ENCODE measurements at regions not wholly inside any gene's neighbourhood (a gene's known extent, or its start where the extent isn't known, plus 50 kb on each side); places are given as distances from the start of the nearest gene placed in this dataset.

DNA sequence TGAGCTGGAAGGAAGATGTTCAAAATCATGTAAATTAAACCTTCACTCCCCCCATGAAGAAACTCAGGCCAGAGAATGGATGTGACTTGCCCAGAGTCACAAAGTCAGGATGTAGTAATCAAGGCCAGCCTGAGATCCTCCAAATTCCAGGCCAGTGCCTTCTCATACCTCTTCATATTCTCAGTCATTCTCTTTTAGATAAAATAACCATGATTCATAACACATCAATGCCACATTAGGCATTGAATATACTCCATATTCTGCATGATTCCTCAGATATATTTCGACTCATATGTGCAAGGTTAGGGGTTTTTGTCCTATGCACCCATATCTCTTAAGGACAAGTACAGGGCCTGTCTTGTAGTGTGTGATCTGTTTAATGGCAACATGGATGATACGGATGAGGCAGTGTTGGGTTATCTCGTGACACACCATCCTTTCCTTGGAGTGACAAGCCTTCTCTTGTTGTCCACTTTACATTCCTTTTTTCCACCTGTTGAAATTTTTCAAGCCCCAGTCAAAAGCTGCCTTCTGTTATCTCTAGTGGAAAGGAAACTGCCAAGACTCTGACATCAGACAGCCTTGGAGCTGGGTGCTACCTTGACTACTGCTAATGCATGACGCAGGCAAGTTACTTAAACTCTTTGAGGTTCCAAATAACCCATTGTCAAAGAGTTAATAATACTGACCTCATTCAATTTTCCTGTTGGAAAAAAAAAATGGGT, 227.5 kb upstream of the NR4A3 start:
- no peaks in the 10 kb centered on the region for H3K27me3 Mint-ChIP-seq (ENCODE audit: unreplicated experiment)
- CTCF ChIA-PET = interaction anchor here (0.6 kb wide), 1 partner anchor 136 kb away, joined by 7 read pairs; no protein-coding TSS in a partner anchor
- no TSS peak for BruUV-seq (replicated peaks)
- H3K4me1 Mint-ChIP-seq (ENCODE audit: low read depth, unreplicated experiment) = no peaks in the 10 kb centered on the region
- no peaks in the 10 kb centered on the region for H3K9me3 Mint-ChIP-seq (ENCODE audit: low read depth, unreplicated experiment)
- H3K36me3 Mint-ChIP-seq (ENCODE audit: insufficient read depth, unreplicated experiment) = no peaks in the 10 kb centered on the region
- H3K4me3 Mint-ChIP-seq (ENCODE audit: low read depth, unreplicated experiment) = no peak overlapping the region
- no peak overlapping the region for H3K27ac Mint-ChIP-seq (ENCODE audit: unreplicated experiment)
- intact Hi-C loops (cut with micrococcal nuclease; ENCODE audit: unreplicated experiment) = no loop called here
- TF ChIP-seq, protein P1, sequence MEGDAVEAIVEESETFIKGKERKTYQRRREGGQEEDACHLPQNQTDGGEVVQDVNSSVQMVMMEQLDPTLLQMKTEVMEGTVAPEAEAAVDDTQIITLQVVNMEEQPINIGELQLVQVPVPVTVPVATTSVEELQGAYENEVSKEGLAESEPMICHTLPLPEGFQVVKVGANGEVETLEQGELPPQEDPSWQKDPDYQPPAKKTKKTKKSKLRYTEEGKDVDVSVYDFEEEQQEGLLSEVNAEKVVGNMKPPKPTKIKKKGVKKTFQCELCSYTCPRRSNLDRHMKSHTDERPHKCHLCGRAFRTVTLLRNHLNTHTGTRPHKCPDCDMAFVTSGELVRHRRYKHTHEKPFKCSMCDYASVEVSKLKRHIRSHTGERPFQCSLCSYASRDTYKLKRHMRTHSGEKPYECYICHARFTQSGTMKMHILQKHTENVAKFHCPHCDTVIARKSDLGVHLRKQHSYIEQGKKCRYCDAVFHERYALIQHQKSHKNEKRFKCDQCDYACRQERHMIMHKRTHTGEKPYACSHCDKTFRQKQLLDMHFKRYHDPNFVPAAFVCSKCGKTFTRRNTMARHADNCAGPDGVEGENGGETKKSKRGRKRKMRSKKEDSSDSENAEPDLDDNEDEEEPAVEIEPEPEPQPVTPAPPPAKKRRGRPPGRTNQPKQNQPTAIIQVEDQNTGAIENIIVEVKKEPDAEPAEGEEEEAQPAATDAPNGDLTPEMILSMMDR (IDR thresholded peaks at IDR 0.05; ENCODE audit: unreplicated experiment) = no peak
- DNase-seq = no peak

DNA sequence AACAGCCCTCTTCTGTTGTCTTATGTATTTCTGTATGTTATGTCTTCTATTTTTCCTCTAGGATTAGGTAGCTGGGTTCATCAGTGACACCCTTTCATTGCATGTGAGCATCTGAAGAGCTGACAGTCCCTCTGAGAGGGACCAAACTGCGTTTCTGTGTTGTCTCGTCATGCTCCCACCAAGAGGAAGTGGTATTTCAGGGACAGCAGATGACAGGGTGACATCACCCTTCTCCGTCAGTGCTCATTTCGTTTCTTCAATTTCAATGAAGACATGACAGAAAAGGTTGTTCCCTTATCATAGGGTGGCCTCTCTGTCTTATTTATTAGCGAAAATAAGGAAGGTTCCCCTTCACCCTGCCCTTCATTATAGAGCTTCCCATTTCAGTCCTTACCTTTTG, 225.9 kb upstream of the NR4A3 start:
- no peaks in the 10 kb centered on the region for H3K4me1 Mint-ChIP-seq (ENCODE audit: low read depth, unreplicated experiment)
- BruUV-seq (replicated peaks) = no TSS peak
- DNase-seq = no peak
- H3K4me3 Mint-ChIP-seq (ENCODE audit: low read depth, unreplicated experiment) = no peak overlapping the region
- no peaks in the 10 kb centered on the region for H3K36me3 Mint-ChIP-seq (ENCODE audit: insufficient read depth, unreplicated experiment)
- H3K27me3 Mint-ChIP-seq (ENCODE audit: unreplicated experiment) = no peaks in the 10 kb centered on the region
- TF ChIP-seq, protein P1 (IDR thresholded peaks at IDR 0.05; ENCODE audit: unreplicated experiment) = no peak
- no peaks in the 10 kb centered on the region for H3K9me3 Mint-ChIP-seq (ENCODE audit: low read depth, unreplicated experiment)
- CTCF ChIA-PET = no interaction called here
- intact Hi-C loops (cut with micrococcal nuclease; ENCODE audit: unreplicated experiment) = no loop called here
- H3K27ac Mint-ChIP-seq (ENCODE audit: unreplicated experiment) = no peak overlapping the region

DNA sequence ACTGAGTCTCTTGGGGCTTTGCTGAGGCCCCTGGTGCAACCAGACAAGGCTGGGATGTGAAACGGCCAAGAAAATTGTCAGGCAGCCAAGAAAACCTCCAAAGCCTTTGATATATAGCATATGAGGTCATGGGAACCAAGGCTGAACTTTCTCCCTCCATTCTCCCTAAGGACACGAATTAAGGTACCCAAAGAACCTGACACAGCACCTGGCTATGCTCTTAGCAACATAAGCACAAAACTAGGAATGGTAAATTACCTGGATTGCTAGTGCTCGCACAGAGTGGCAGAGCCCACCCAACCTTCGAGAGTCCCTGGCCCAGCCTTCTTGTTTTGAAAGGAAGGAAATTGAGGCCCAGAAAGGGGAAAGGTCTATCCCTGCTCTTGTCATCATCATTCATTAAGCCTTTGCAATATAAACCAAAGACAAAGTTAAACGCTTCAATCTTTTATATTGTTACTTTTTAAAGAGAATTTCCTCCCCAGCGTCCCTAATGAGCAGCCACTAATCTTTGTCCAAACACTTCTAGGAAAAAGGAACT, 220.0 kb upstream of the NR4A3 start:
- TF ChIP-seq, protein P1 (IDR thresholded peaks at IDR 0.05; ENCODE audit: unreplicated experiment) = no peak
- Mint-ChIP-seq H3K36me3 (ENCODE audit: insufficient read depth, unreplicated experiment) (no peaks in the 10 kb centered on the region), H3K27me3 (ENCODE audit: unreplicated experiment) (peaks cover 35% of the 10 kb centered on the region), H3K27ac (ENCODE audit: unreplicated experiment) (no peak overlapping the region), H3K4me3 (ENCODE audit: low read depth, unreplicated experiment) (no peak overlapping the region), H3K4me1 (ENCODE audit: low read depth, unreplicated experiment) (no peaks in the 10 kb centered on the region), H3K9me3 (ENCODE audit: low read depth, unreplicated experiment) (no peaks in the 10 kb centered on the region)
- DNase-seq = no peak
- intact Hi-C loops (cut with micrococcal nuclease; ENCODE audit: unreplicated experiment) = no loop called here
- BruUV-seq (replicated peaks) = no TSS peak
- CTCF ChIA-PET = no interaction called here

DNA sequence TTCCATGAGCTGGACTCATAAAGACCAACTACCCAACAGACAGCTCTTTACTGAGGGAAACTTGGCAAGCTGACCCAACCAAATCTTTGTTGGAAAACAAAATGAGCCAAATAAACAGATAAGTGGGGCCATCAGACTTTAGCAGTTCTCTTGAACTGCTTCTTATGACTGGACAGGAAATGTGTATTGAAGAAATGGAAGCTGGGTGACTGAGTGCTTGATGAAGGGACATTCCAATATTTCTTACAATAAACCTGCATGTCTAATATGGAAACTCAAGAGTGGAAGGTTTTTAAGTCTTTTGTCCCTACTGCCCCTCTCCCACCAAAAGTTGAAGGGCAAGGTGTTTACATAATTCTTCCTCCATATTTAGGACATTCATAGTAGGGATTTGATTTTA, 218.8 kb upstream of the NR4A3 start:
- no peak overlapping the region for H3K4me3 Mint-ChIP-seq (ENCODE audit: low read depth, unreplicated experiment)
- intact Hi-C loops (cut with micrococcal nuclease; ENCODE audit: unreplicated experiment) = no loop called here
- H3K9me3 Mint-ChIP-seq (ENCODE audit: low read depth, unreplicated experiment) = no peaks in the 10 kb centered on the region
- H3K4me1 Mint-ChIP-seq (ENCODE audit: low read depth, unreplicated experiment) = no peaks in the 10 kb centered on the region
- DNase-seq = no peak
- TF ChIP-seq, protein P1 (IDR thresholded peaks at IDR 0.05; ENCODE audit: unreplicated experiment) = no peak
- H3K36me3 Mint-ChIP-seq (ENCODE audit: insufficient read depth, unreplicated experiment) = no peaks in the 10 kb centered on the region
- H3K27ac Mint-ChIP-seq (ENCODE audit: unreplicated experiment) = no peak overlapping the region
- H3K27me3 Mint-ChIP-seq (ENCODE audit: unreplicated experiment) = peaks cover 47% of the 10 kb centered on the region
- CTCF ChIA-PET = no interaction called here
- no TSS peak for BruUV-seq (replicated peaks)
